ENCODE measurements at regions not wholly inside any gene's neighbourhood (a gene's known extent, or its start where the extent isn't known, plus 50 kb on each side); places are given as distances from the start of the nearest gene placed in this dataset.

DNA sequence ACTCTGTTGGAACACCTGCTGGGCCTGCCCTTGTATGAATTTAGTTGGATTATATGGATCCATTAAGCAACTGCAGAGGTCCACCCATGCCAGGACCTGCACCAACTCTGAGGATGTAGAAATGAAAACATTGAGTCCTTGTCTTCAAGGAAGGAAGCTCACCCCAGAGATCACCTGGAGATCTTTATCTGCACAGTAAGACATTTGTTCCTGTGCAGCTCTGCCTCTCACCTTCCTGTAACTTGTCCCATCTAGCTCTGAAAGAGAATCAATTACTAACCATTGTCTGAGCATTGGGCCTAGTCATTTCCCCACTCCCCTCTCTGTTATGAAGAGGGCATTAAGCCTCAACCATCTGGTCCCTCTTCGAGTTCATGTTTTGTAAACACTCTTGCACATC lies 105.2 kb upstream of the YWHAQ start:
- ATAC-seq (ENCODE audit: insufficient read depth, low read depth) (no peak), DNase-seq (no peak)
- Histone ChIP-seq H3K4me1 (ENCODE audit: insufficient read depth, low read length) (no peaks in the 10 kb centered on the region), H3K27ac (ENCODE audit: low read length) (no peak overlapping the region), H3K9me3 (ENCODE audit: insufficient read depth, low read length, severe bottlenecking) (peaks cover 5% of the 10 kb centered on the region), H3K27me3 (ENCODE audit: insufficient read depth, low read length, poor library complexity) (no peaks in the 10 kb centered on the region), H3K4me3 (ENCODE audit: low read depth in 1 of 2, low read length in 2 of 2) (no peak overlapping the region), H3K9ac (ENCODE audit: low read depth, low read length) (no peak overlapping the region), H3K4me2 (ENCODE audit: insufficient read depth, low read length) (no peak overlapping the region), H4K20me1 (ENCODE audit: insufficient read depth, low read length) (no peaks in the 10 kb centered on the region), H2AFZ (ENCODE audit: low read depth, low read length) (no peak overlapping the region), H3K79me2 (ENCODE audit: insufficient read depth, low read length) (no peaks in the 10 kb centered on the region), H3K36me3 (ENCODE audit: insufficient read depth, low read length) (no peaks in the 10 kb centered on the region)
- TF ChIP-seq, protein P1, sequence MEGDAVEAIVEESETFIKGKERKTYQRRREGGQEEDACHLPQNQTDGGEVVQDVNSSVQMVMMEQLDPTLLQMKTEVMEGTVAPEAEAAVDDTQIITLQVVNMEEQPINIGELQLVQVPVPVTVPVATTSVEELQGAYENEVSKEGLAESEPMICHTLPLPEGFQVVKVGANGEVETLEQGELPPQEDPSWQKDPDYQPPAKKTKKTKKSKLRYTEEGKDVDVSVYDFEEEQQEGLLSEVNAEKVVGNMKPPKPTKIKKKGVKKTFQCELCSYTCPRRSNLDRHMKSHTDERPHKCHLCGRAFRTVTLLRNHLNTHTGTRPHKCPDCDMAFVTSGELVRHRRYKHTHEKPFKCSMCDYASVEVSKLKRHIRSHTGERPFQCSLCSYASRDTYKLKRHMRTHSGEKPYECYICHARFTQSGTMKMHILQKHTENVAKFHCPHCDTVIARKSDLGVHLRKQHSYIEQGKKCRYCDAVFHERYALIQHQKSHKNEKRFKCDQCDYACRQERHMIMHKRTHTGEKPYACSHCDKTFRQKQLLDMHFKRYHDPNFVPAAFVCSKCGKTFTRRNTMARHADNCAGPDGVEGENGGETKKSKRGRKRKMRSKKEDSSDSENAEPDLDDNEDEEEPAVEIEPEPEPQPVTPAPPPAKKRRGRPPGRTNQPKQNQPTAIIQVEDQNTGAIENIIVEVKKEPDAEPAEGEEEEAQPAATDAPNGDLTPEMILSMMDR (IDR thresholded peaks at IDR 0.05; ENCODE audit: borderline replicate concordance, extremely low read depth, low read length, poor library complexity, severe bottlenecking): no peak
- no peak for TF ChIP-seq EZH2 (IDR thresholded peaks at IDR 0.05; ENCODE audit: borderline replicate concordance, low read depth, low read length, severe bottlenecking)

DNA sequence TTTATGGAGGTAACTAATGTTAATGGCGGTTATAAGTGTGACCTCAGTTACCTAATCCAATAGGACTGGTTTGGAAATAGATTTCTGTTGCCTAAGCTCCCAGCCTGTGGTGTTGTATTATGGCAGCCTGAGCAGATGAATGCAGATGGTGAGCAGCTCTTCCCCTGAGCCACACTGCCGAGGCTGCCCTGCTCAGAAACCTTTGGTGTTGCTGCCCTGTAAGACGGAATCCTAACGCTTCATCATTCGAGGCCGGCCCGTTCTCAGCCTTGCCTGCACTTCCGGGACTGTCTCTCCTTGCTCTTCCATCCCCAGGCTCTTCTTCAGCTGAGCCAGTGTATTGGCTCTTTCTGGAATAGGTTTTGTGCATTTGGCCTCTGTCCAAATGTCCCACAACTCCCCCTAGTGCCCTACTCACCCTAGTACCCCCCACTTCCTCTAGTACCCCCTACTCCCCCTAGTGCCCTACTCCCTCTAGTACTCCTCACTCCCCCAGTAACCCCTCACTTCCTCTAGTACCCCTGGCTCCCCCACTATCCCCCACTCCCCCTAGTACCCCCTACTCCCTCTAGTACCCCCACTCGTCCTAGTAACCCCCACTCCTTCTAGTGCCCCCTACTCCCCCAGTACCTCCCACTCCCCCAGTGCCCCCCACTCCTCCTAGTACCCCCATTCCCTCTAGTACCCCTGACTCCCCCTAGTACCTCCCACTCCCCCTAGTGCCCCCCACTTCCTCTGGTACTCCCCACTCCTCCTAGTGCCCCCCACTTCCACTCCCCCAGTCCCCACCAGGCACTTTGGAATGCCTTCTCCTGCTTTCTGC lies 106.0 kb upstream of the TAF1B start:
- Histone ChIP-seq H3K79me2 (ENCODE audit: insufficient read depth, low read length) (no peaks in the 10 kb centered on the region), H3K4me2 (ENCODE audit: insufficient read depth, low read length) (no peak overlapping the region), H4K20me1 (ENCODE audit: insufficient read depth, low read length) (no peaks in the 10 kb centered on the region), H3K36me3 (ENCODE audit: insufficient read depth, low read length) (no peaks in the 10 kb centered on the region), H3K9me3 (ENCODE audit: insufficient read depth, low read length, severe bottlenecking) (peaks cover 5% of the 10 kb centered on the region), H3K9ac (ENCODE audit: low read depth, low read length) (no peak overlapping the region), H3K4me1 (ENCODE audit: insufficient read depth, low read length) (no peaks in the 10 kb centered on the region), H3K27me3 (ENCODE audit: insufficient read depth, low read length, poor library complexity) (no peaks in the 10 kb centered on the region), H3K27ac (ENCODE audit: low read length) (no peak overlapping the region), H2AFZ (ENCODE audit: low read depth, low read length) (no peak overlapping the region), H3K4me3 (ENCODE audit: low read depth in 1 of 2, low read length in 2 of 2) (no peak overlapping the region)
- TF ChIP-seq EZH2 (IDR thresholded peaks at IDR 0.05; ENCODE audit: borderline replicate concordance, low read depth, low read length, severe bottlenecking): no peak
- TF ChIP-seq, protein P1 (IDR thresholded peaks at IDR 0.05; ENCODE audit: borderline replicate concordance, extremely low read depth, low read length, poor library complexity, severe bottlenecking): peak; percentile 26
- DNase-seq (no peak), ATAC-seq (ENCODE audit: insufficient read depth, low read depth) (no peak)

DNA sequence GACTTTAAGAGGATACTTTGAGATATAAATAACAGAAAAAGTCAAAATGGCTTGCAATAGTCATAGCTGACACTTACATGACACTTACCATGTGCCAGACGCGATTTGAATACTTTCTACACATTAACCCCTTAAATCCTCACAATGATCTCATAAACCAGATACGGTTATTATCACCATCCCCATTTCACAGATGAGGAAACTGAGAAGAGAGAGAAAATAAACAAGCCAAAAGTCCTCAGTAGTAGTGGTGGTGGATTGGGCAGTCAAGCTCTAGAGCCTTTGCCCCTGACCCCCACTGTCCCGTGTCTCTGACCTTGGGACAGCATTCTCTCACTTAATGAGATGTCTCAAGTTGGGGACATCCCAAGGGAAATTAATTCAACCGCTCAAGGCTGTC lies 105.2 kb upstream of the TAF1B start:
- H3K4me2 ChIP-seq (ENCODE audit: insufficient read depth, low read length): no peak overlapping the region
- H3K27me3 ChIP-seq (ENCODE audit: insufficient read depth, low read length, poor library complexity): no peaks in the 10 kb centered on the region
- no peak overlapping the region for H3K27ac ChIP-seq (ENCODE audit: low read length)
- H3K79me2 ChIP-seq (ENCODE audit: insufficient read depth, low read length): no peaks in the 10 kb centered on the region
- H3K36me3 ChIP-seq (ENCODE audit: insufficient read depth, low read length): no peaks in the 10 kb centered on the region
- no peak overlapping the region for H3K4me3 ChIP-seq (ENCODE audit: low read depth in 1 of 2, low read length in 2 of 2)
- no peak for ATAC-seq (ENCODE audit: insufficient read depth, low read depth)
- H4K20me1 ChIP-seq (ENCODE audit: insufficient read depth, low read length): no peaks in the 10 kb centered on the region
- no peak overlapping the region for H2AFZ ChIP-seq (ENCODE audit: low read depth, low read length)
- no peak for DNase-seq
- TF ChIP-seq, protein P1 (IDR thresholded peaks at IDR 0.05; ENCODE audit: borderline replicate concordance, extremely low read depth, low read length, poor library complexity, severe bottlenecking): no peak
- TF ChIP-seq EZH2 (IDR thresholded peaks at IDR 0.05; ENCODE audit: borderline replicate concordance, low read depth, low read length, severe bottlenecking): no peak
- no peak overlapping the region for H3K9ac ChIP-seq (ENCODE audit: low read depth, low read length)
- peaks cover 5% of the 10 kb centered on the region for H3K9me3 ChIP-seq (ENCODE audit: insufficient read depth, low read length, severe bottlenecking)
- H3K4me1 ChIP-seq (ENCODE audit: insufficient read depth, low read length): no peaks in the 10 kb centered on the region
